Cardiac fibroblast (primary cell): ENCODE measurements at regions not wholly inside any gene's neighbourhood (a gene's known extent, or its start where the extent isn't known, plus 50 kb on each side); places are given as distances from the start of the nearest gene placed in this dataset.

Source experiments
- DNase-seq, 2 donors: peaks; one replicate each; pipeline versions ENCODE4 v3.0.0 to v3.0.0-alpha.2; 2010; ENCODE audit warnings: low read depth in 2 of 2
- H3K4me3 ChIP-seq, 2 donors: replicated peaks in 1 of 2; 1 replicate in 1 of 2; 2 replicates in 1 of 2; pipeline ENCODE4 v1.5.1; 2011; ENCODE audit warnings: low read depth in 2 of 2, low read length in 2 of 2, mild to moderate bottlenecking in 2 of 2, moderate library complexity in 1 of 2
- TF ChIP-seq, protein P1 (sequence below): IDR thresholded peaks from one replicate; pipeline ENCODE4 v1.5.1; 2011; ENCODE audit warnings: low read depth, mild to moderate bottlenecking, low read length, inconsistent platforms

- DNase-seq, result no peak
- TF ChIP-seq, protein P1, sequence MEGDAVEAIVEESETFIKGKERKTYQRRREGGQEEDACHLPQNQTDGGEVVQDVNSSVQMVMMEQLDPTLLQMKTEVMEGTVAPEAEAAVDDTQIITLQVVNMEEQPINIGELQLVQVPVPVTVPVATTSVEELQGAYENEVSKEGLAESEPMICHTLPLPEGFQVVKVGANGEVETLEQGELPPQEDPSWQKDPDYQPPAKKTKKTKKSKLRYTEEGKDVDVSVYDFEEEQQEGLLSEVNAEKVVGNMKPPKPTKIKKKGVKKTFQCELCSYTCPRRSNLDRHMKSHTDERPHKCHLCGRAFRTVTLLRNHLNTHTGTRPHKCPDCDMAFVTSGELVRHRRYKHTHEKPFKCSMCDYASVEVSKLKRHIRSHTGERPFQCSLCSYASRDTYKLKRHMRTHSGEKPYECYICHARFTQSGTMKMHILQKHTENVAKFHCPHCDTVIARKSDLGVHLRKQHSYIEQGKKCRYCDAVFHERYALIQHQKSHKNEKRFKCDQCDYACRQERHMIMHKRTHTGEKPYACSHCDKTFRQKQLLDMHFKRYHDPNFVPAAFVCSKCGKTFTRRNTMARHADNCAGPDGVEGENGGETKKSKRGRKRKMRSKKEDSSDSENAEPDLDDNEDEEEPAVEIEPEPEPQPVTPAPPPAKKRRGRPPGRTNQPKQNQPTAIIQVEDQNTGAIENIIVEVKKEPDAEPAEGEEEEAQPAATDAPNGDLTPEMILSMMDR, result no peak
- no peak overlapping the region for H3K4me3 ChIP-seq
Measured at GRCh38 chr6:146865756-146866379, 267.1 kb downstream of the ADGB start.

DNA sequence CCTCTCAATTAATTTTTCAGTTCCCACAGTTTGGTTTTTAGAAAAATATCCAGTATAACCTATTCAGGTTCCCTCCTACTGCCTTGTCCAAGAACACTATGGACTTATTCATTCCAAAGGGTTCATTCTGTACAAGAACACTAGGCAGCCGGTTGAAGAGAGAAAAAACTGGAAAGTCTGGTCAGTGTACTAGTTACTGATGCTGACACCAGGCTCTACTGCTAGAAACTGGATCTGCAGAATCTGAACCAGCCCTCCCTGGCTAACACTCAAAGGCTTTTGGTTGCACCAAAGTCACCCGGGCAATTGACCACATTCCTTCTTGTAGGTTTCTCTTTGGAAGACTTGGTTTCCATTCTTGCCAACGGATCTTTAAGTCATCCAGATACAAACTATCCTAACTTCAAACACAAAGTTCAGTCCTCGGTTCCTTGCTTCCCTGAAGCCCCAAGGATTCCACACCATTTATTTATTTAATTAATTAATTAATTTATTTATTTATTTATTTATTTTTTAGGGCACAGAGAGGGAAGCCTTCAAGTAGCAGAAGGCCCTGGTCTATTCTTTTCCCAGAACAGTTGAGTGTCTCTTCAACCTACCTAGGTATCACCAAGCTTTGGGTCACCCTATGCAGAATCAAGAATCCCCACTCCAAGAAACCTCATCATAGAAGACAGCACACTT is 268.1 kb downstream of the ADGB start:
- no peak for DNase-seq

DNA sequence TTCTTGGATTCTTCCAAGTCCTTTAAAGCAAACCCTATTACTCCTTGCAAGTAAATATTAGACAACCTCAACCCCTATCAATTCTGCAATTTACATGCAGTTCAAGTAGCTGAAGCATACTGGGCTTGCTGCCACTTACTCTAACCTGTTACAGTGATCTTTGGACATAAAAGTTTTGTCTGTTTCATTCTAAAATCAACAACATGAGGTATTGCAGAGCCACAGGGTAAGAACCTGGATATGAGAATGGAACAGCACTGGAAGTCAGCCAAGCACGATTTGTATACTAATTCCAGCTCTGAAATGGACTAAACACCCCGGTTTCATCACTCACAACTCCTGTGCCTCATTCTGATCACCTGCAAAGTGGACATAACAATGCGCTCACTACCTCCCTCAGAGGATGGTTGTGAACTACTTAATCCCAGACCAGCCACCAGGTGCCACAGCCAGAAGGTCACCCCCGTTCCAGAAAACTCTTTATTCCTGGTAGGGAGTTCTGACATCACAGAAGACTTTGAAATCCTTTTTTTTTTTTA is 270.0 kb downstream of the ADGB start:
- TF ChIP-seq, protein P1, result no peak
- DNase-seq, result no peak
- H3K4me3 ChIP-seq, result no peak overlapping the region

More for the DNA sequence above, 268.1 kb downstream of the ADGB start:
- no peak overlapping the region for H3K4me3 ChIP-seq
- TF ChIP-seq, protein P1, result no peak

- no peak overlapping the region for H3K4me3 ChIP-seq
- TF ChIP-seq, protein P1, result no peak
- no peak for DNase-seq
Measured at GRCh38 chr6:146870760-146871159, 272.0 kb downstream of the ADGB start.

GRCh38 chr6:146871611-146872425 is 273.0 kb downstream of the ADGB start:
- TF ChIP-seq, protein P1, result no peak

DNA sequence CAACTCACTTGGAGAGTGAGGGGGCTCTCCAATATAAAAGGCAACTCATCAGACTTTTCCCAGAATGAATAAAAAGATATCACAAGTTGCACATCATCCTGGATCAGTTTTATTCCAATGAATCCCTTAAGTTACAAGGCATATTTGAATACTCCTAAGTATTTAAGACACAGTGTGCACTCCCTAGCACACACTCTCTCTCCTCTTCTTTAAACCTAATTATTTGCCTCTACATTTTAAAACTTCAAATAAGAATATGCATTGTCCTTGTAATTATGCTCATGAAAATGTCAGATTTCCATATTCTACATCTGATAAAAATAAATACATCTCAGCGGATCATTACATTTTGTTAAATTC is 273.6 kb downstream of the ADGB start:
- no peak overlapping the region for H3K4me3 ChIP-seq
- TF ChIP-seq, protein P1, result no peak
- DNase-seq, result no peak

More at GRCh38 chr6:146871611-146872425, 273.0 kb downstream of the ADGB start:
- DNase-seq, result no peak
- H3K4me3 ChIP-seq, result no peak overlapping the region
